IMR-90 (cell line): ENCODE measurements at regions not wholly inside any gene's neighbourhood (a gene's known extent, or its start where the extent isn't known, plus 50 kb on each side); places are given as distances from the start of the nearest gene placed in this dataset.

ENCODE experiments used
- ATAC-seq: fragments of 200-7000 bp; cut with Tn5 transposase; 2 replicates; pipeline ENCODE4 v1.9.1; 2020; ENCODE audit warnings: low read depth, mild to moderate bottlenecking, moderate library complexity
- BruUV-seq: library from RNA; stranded (reverse); fragments of 400-500 nt; replicated peaks from 2 replicates; lab custom pipeline; 2021; lab: Mats Ljungman, UMichigan
- CTCF ChIA-PET: fragments of 300-600 bp; formaldehyde crosslinking; extraction: SDS; loops from one replicate; lab custom pipeline; 2021; ENCODE audit warnings: antibody characterized with exemption; lab: Yijun Ruan, JAX
- POLR2A ChIA-PET: fragments of 300-600 bp; sonication (Branson Sonifier 250); formaldehyde crosslinking; loops from one replicate; lab custom pipeline; 2022; ENCODE audit warnings: antibody characterized with exemption; ENCODE audit not compliant: unreplicated experiment; lab: Charles Lee
- DNase-seq: peaks from one replicate; pipeline ENCODE4 v3.0.0; 2013
- H2AFZ ChIP-seq: replicated peaks from 2 replicates; pipeline ENCODE3; 2013; ENCODE audit warnings: low read length, mild to moderate bottlenecking; ENCODE audit not compliant: poor library complexity
- H2AK5ac ChIP-seq: 2 replicates; pipeline ENCODE4 v1.6.1; 2013; ENCODE audit warnings: low read depth, low read length, inconsistent platforms
- H2AK9ac ChIP-seq: replicated peaks from 2 replicates; pipeline ENCODE3; 2013; ENCODE audit warnings: mild to moderate bottlenecking, low read depth, low read length, moderate library complexity; ENCODE audit not compliant: poor library complexity
- H2BK120ac ChIP-seq: 2 replicates; pipeline ENCODE4 v1.6.1; 2013; ENCODE audit warnings: low read depth, low read length, inconsistent platforms
- H2BK15ac ChIP-seq: 3 replicates; pipeline ENCODE4 v1.6.1; 2013; ENCODE audit warnings: low read depth, low read length, inconsistent platforms
- H2BK20ac ChIP-seq: 2 replicates; pipeline ENCODE4 v1.6.1; 2013; ENCODE audit warnings: low read depth, mild to moderate bottlenecking, inconsistent platforms, low read length, moderate library complexity
- H2BK5ac ChIP-seq: 2 replicates; pipeline ENCODE4 v1.6.1; 2013; ENCODE audit warnings: mild to moderate bottlenecking, low read depth, low read length, inconsistent platforms; ENCODE audit not compliant: poor library complexity, severe bottlenecking
- H3K14ac ChIP-seq: replicated peaks from 2 replicates; pipeline ENCODE4 v1.6.1; 2013; ENCODE audit warnings: low read depth, low read length, inconsistent platforms
- H3K18ac ChIP-seq: 2 replicates; pipeline ENCODE4 v1.6.1; 2013; ENCODE audit warnings: low read depth, low read length, control low read depth
- H3K23ac ChIP-seq: 2 replicates; pipeline ENCODE4 v1.6.1; 2013; ENCODE audit warnings: low read depth, low read length, inconsistent platforms
- H3K27ac ChIP-seq: 2 replicates; pipeline ENCODE4 v1.5.1; 2013; ENCODE audit warnings: mild to moderate bottlenecking, control low read depth, low read length; ENCODE audit not compliant: insufficient read depth
- H3K27me3 ChIP-seq: 2 replicates; pipeline ENCODE4 v1.6.1; 2013; ENCODE audit warnings: low read length; ENCODE audit not compliant: control insufficient read depth, insufficient read depth
- H3K36me3 ChIP-seq: 2 replicates; pipeline ENCODE4 v1.6.1; 2013; ENCODE audit warnings: low read length, mixed read lengths; ENCODE audit not compliant: control insufficient read depth, insufficient read depth
- H3K4ac ChIP-seq: 2 replicates; pipeline ENCODE4 v1.6.1; 2013; ENCODE audit warnings: low read depth, low read length, inconsistent platforms
- H3K4me1 ChIP-seq: 2 replicates; pipeline ENCODE4 v1.6.1; 2013; ENCODE audit warnings: low read length, mixed read lengths; ENCODE audit not compliant: control insufficient read depth, insufficient read depth
- H3K4me2 ChIP-seq: 2 replicates; pipeline ENCODE4 v1.6.1; 2013; ENCODE audit warnings: low read depth, mild to moderate bottlenecking, control low read depth, low read length, moderate library complexity
- H3K4me3 ChIP-seq: 2 replicates; pipeline ENCODE4 v1.5.1; 2013; ENCODE audit warnings: low read depth, mild to moderate bottlenecking, control low read depth, low read length, moderate library complexity; ENCODE audit not compliant: insufficient read depth
- H3K56ac ChIP-seq: 2 replicates; pipeline ENCODE4 v1.6.1; 2013; ENCODE audit warnings: low read length, inconsistent platforms; ENCODE audit not compliant: insufficient read depth; ENCODE audit errors: extremely low read depth
- H3K79me1 ChIP-seq, 2 experiments: 2 replicates each; pipeline ENCODE4 v1.6.1; 2013; ENCODE audit warnings: low read length in 2 of 2, inconsistent platforms in 1 of 2, low read depth in 1 of 2
- H3K9ac ChIP-seq: 2 replicates; pipeline ENCODE4 v1.6.1; 2013; ENCODE audit warnings: low read depth, low read length, control low read depth
- H3K9me1 ChIP-seq: 2 replicates; pipeline ENCODE4 v1.6.1; 2013; ENCODE audit warnings: low read length, inconsistent platforms; ENCODE audit not compliant: insufficient read depth
- H3K9me3 ChIP-seq: 2 replicates; pipeline ENCODE4 v1.6.1; 2013; ENCODE audit warnings: low read length; ENCODE audit not compliant: control insufficient read depth, insufficient read depth
- H4K20me1 ChIP-seq: 2 replicates; pipeline ENCODE4 v1.6.1; 2013; ENCODE audit warnings: low read length, inconsistent platforms; ENCODE audit not compliant: insufficient read depth
- H4K5ac ChIP-seq: 2 replicates; pipeline ENCODE4 v1.6.1; 2013; ENCODE audit warnings: mild to moderate bottlenecking, low read depth, low read length, control low read depth
- H4K8ac ChIP-seq, 2 experiments: 2 replicates each; pipeline ENCODE4 v1.6.1; 2013; ENCODE audit warnings: low read depth in 2 of 2, low read length in 2 of 2, control low read depth in 1 of 2, inconsistent platforms in 1 of 2
- H4K91ac ChIP-seq: 2 replicates; pipeline ENCODE4 v1.6.1; 2013; ENCODE audit warnings: low read depth, low read length, inconsistent platforms; ENCODE audit not compliant: insufficient read depth
- BHLHE40 ChIP-seq: fragments of 150-350 bp; IDR thresholded peaks from 2 replicates; pipeline ENCODE4 v1.6.1; 2016; ENCODE audit warnings: mild to moderate bottlenecking, low read depth, low read length
- CEBPB ChIP-seq: IDR thresholded peaks from 2 replicates; pipeline ENCODE4 v1.6.1; 2012; ENCODE audit warnings: low read depth, low read length, improper control_type of control experiment
- CHD1 ChIP-seq: IDR thresholded peaks from 2 replicates; pipeline ENCODE4 v1.6.1; 2012; ENCODE audit warnings: low read depth, low read length, improper control_type of control experiment
- MAFK ChIP-seq: IDR thresholded peaks from 2 replicates; pipeline ENCODE4 v1.6.1; 2012; ENCODE audit warnings: low read depth, low read length, improper control_type of control experiment
- MXI1 ChIP-seq: IDR thresholded peaks from 2 replicates; pipeline ENCODE4 v1.6.1; 2012; ENCODE audit warnings: low read depth, mild to moderate bottlenecking, low read length, moderate library complexity, borderline replicate concordance
- NFE2L2 ChIP-seq: fragments of 150-350 bp; IDR thresholded peaks from 2 replicates; pipeline ENCODE4 v1.6.1; 2016; ENCODE audit warnings: low read depth, mild to moderate bottlenecking, low read length
- POLR2A ChIP-seq: IDR thresholded peaks from 2 replicates; pipeline ENCODE4 v1.6.1; 2012; ENCODE audit warnings: mild to moderate bottlenecking, low read depth, low read length
- SMC3 ChIP-seq: fragments of 150-350 bp; IDR thresholded peaks from 2 replicates; pipeline ENCODE4 v1.6.1; 2016; ENCODE audit warnings: low read depth, mild to moderate bottlenecking, antibody characterized with exemption, low read length, moderate library complexity
- WGBS, 2 experiments: methylation state at CpG; one replicate each; pipeline versions ENCODE4 v1.1.5 to v1.1.7; 2013; ENCODE audit warnings: missing lambda C conversion rate in 2 of 2; ENCODE audit not compliant: insufficient read length in 1 of 2; ENCODE audit errors: extremely low coverage in 2 of 2; 5-methylcytosine and 5-hydroxymethylcytosine counted together
- dilution Hi-C: fragments of 300-500 bp; cut with HindIII; formaldehyde crosslinking; loops from one replicate; pipeline ENCODE4 v1.14.3; 2018; ENCODE audit warnings: low sequenced_read_pairs; ENCODE audit not compliant: unreplicated experiment
- in situ Hi-C: fragments of 300-500 bp; cut with MboI; formaldehyde crosslinking; loops from 3 replicates; pipeline ENCODE4 v1.14.3; 2019; ENCODE audit warnings: low sequenced_read_pairs, inconsistent platforms, mixed read lengths
- intact Hi-C: fragments of 100-400 bp; cut with micrococcal nuclease; formaldehyde crosslinking; loops from 2 replicates; pipeline ENCODE4 v1.10.0; 2022
- TF ChIP-seq, protein P1 (sequence below): fragments of 150-350 bp; IDR thresholded peaks from 2 replicates; pipeline ENCODE4 v1.6.1; 2016; ENCODE audit warnings: low read depth, mild to moderate bottlenecking, low read length, moderate library complexity, borderline replicate concordance

DNA sequence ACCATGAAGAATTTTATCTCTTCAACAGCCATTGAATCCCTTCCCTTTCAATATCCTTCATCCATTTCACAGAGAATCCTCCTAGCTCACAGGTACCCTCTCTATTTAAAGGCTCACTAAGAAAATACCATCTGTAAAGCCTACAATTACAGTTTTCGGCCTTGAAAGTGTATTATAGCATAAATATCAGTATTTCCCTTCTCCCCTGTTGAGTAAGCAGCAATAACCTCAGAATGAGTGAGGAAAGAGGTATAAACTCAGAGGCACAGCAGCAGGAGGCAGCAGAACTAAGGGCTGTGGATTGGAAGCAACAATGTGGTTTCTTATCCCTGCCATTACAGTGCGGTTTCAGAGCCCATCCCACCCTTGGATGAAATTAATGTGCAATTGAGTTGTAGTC is 360.6 kb upstream of the ATP10A start:
- WGBS, 2 experiments: no CpG with 5 or more reads among the region's 2 CpGs
- Histone ChIP-seq H3K4me1 (no peaks in the 10 kb centered on the region), H4K91ac (no peak overlapping the region), H3K23ac (no peak overlapping the region), H2AK5ac (no peak overlapping the region), H4K8ac (no peak overlapping the region), H2BK5ac (no peak overlapping the region), H3K9me1 (no peaks in the 10 kb centered on the region), H2BK120ac (no peak overlapping the region), H4K5ac (no peak overlapping the region), H2BK20ac (no peak overlapping the region), H3K79me1 (no peaks in the 10 kb centered on the region), H3K9me3 (peaks cover 15% of the 10 kb centered on the region; the same call in 1 of the 2 replicates), H2AK9ac (no peak overlapping the region), H3K56ac (no peak overlapping the region), H3K27me3 (no peaks in the 10 kb centered on the region), H2AFZ (no peak overlapping the region), H4K20me1 (no peaks in the 10 kb centered on the region), H3K9ac (no peak overlapping the region), H3K18ac (no peak overlapping the region), H3K4ac (no peak overlapping the region), H2BK15ac (no peak overlapping the region), H3K4me3 (no peak overlapping the region), H3K14ac (no peak overlapping the region), H3K36me3 (no peaks in the 10 kb centered on the region), H3K4me2 (no peak overlapping the region), H3K27ac (no peak overlapping the region)
- DNase-seq (no peak), ATAC-seq (no peak)
- in situ Hi-C loops: no loop called here
- intact Hi-C loops: no loop called here
- TF ChIP-seq, protein P1, sequence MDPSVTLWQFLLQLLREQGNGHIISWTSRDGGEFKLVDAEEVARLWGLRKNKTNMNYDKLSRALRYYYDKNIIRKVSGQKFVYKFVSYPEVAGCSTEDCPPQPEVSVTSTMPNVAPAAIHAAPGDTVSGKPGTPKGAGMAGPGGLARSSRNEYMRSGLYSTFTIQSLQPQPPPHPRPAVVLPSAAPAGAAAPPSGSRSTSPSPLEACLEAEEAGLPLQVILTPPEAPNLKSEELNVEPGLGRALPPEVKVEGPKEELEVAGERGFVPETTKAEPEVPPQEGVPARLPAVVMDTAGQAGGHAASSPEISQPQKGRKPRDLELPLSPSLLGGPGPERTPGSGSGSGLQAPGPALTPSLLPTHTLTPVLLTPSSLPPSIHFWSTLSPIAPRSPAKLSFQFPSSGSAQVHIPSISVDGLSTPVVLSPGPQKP: no peak
- no peak for TF ChIP-seq MXI1
- no peak for TF ChIP-seq MAFK
- no peak for TF ChIP-seq CHD1
- no peak for TF ChIP-seq SMC3
- TF ChIP-seq NFE2L2: no peak
- TF ChIP-seq CEBPB: no peak
- TF ChIP-seq BHLHE40: no peak
- no peak for TF ChIP-seq POLR2A
- ChIA-PET CTCF (no interaction called here), POLR2A (no interaction called here)
- dilution Hi-C loops: no loop called here
- BruUV-seq: no TSS peak
